IMR-90 (cell line): ENCODE measurements at regions not wholly inside any gene's neighbourhood (a gene's known extent, or its start where the extent isn't known, plus 50 kb on each side); places are given as distances from the start of the nearest gene placed in this dataset.

Experiments used
- ATAC-seq: fragments of 200-7000 bp; cut with Tn5 transposase; 2 replicates; pipeline ENCODE4 v1.9.1; 2020; ENCODE audit warnings: low read depth, mild to moderate bottlenecking, moderate library complexity
- BruUV-seq: library from RNA; stranded (reverse); fragments of 400-500 nt; replicated peaks from 2 replicates; lab custom pipeline; 2021; lab: Mats Ljungman, UMichigan
- CTCF ChIA-PET: fragments of 300-600 bp; formaldehyde crosslinking; extraction: SDS; loops from one replicate; lab custom pipeline; 2021; ENCODE audit warnings: antibody characterized with exemption; lab: Yijun Ruan, JAX
- POLR2A ChIA-PET: fragments of 300-600 bp; sonication (Branson Sonifier 250); formaldehyde crosslinking; loops from one replicate; lab custom pipeline; 2022; ENCODE audit warnings: antibody characterized with exemption; ENCODE audit not compliant: unreplicated experiment; lab: Charles Lee
- DNase-seq: peaks from one replicate; pipeline ENCODE4 v3.0.0; 2013
- H2AFZ ChIP-seq: replicated peaks from 2 replicates; pipeline ENCODE3; 2013; ENCODE audit warnings: low read length, mild to moderate bottlenecking; ENCODE audit not compliant: poor library complexity
- H2AK5ac ChIP-seq: 2 replicates; pipeline ENCODE4 v1.6.1; 2013; ENCODE audit warnings: low read depth, low read length, inconsistent platforms
- H2AK9ac ChIP-seq: replicated peaks from 2 replicates; pipeline ENCODE3; 2013; ENCODE audit warnings: mild to moderate bottlenecking, low read depth, low read length, moderate library complexity; ENCODE audit not compliant: poor library complexity
- H2BK120ac ChIP-seq: 2 replicates; pipeline ENCODE4 v1.6.1; 2013; ENCODE audit warnings: low read depth, low read length, inconsistent platforms
- H2BK15ac ChIP-seq: 3 replicates; pipeline ENCODE4 v1.6.1; 2013; ENCODE audit warnings: low read depth, low read length, inconsistent platforms
- H2BK20ac ChIP-seq: 2 replicates; pipeline ENCODE4 v1.6.1; 2013; ENCODE audit warnings: low read depth, mild to moderate bottlenecking, inconsistent platforms, low read length, moderate library complexity
- H2BK5ac ChIP-seq: 2 replicates; pipeline ENCODE4 v1.6.1; 2013; ENCODE audit warnings: mild to moderate bottlenecking, low read depth, low read length, inconsistent platforms; ENCODE audit not compliant: poor library complexity, severe bottlenecking
- H3K14ac ChIP-seq: replicated peaks from 2 replicates; pipeline ENCODE4 v1.6.1; 2013; ENCODE audit warnings: low read depth, low read length, inconsistent platforms
- H3K18ac ChIP-seq: 2 replicates; pipeline ENCODE4 v1.6.1; 2013; ENCODE audit warnings: low read depth, low read length, control low read depth
- H3K23ac ChIP-seq: 2 replicates; pipeline ENCODE4 v1.6.1; 2013; ENCODE audit warnings: low read depth, low read length, inconsistent platforms
- H3K27ac ChIP-seq: 2 replicates; pipeline ENCODE4 v1.5.1; 2013; ENCODE audit warnings: mild to moderate bottlenecking, control low read depth, low read length; ENCODE audit not compliant: insufficient read depth
- H3K27me3 ChIP-seq: 2 replicates; pipeline ENCODE4 v1.6.1; 2013; ENCODE audit warnings: low read length; ENCODE audit not compliant: control insufficient read depth, insufficient read depth
- H3K36me3 ChIP-seq: 2 replicates; pipeline ENCODE4 v1.6.1; 2013; ENCODE audit warnings: low read length, mixed read lengths; ENCODE audit not compliant: control insufficient read depth, insufficient read depth
- H3K4ac ChIP-seq: 2 replicates; pipeline ENCODE4 v1.6.1; 2013; ENCODE audit warnings: low read depth, low read length, inconsistent platforms
- H3K4me1 ChIP-seq: 2 replicates; pipeline ENCODE4 v1.6.1; 2013; ENCODE audit warnings: low read length, mixed read lengths; ENCODE audit not compliant: control insufficient read depth, insufficient read depth
- H3K4me2 ChIP-seq: 2 replicates; pipeline ENCODE4 v1.6.1; 2013; ENCODE audit warnings: low read depth, mild to moderate bottlenecking, control low read depth, low read length, moderate library complexity
- H3K4me3 ChIP-seq: 2 replicates; pipeline ENCODE4 v1.5.1; 2013; ENCODE audit warnings: low read depth, mild to moderate bottlenecking, control low read depth, low read length, moderate library complexity; ENCODE audit not compliant: insufficient read depth
- H3K56ac ChIP-seq: 2 replicates; pipeline ENCODE4 v1.6.1; 2013; ENCODE audit warnings: low read length, inconsistent platforms; ENCODE audit not compliant: insufficient read depth; ENCODE audit errors: extremely low read depth
- H3K79me1 ChIP-seq, 2 experiments: 2 replicates each; pipeline ENCODE4 v1.6.1; 2013; ENCODE audit warnings: low read length in 2 of 2, inconsistent platforms in 1 of 2, low read depth in 1 of 2
- H3K9ac ChIP-seq: 2 replicates; pipeline ENCODE4 v1.6.1; 2013; ENCODE audit warnings: low read depth, low read length, control low read depth
- H3K9me1 ChIP-seq: 2 replicates; pipeline ENCODE4 v1.6.1; 2013; ENCODE audit warnings: low read length, inconsistent platforms; ENCODE audit not compliant: insufficient read depth
- H3K9me3 ChIP-seq: 2 replicates; pipeline ENCODE4 v1.6.1; 2013; ENCODE audit warnings: low read length; ENCODE audit not compliant: control insufficient read depth, insufficient read depth
- H4K20me1 ChIP-seq: 2 replicates; pipeline ENCODE4 v1.6.1; 2013; ENCODE audit warnings: low read length, inconsistent platforms; ENCODE audit not compliant: insufficient read depth
- H4K5ac ChIP-seq: 2 replicates; pipeline ENCODE4 v1.6.1; 2013; ENCODE audit warnings: mild to moderate bottlenecking, low read depth, low read length, control low read depth
- H4K8ac ChIP-seq, 2 experiments: 2 replicates each; pipeline ENCODE4 v1.6.1; 2013; ENCODE audit warnings: low read depth in 2 of 2, low read length in 2 of 2, control low read depth in 1 of 2, inconsistent platforms in 1 of 2
- H4K91ac ChIP-seq: 2 replicates; pipeline ENCODE4 v1.6.1; 2013; ENCODE audit warnings: low read depth, low read length, inconsistent platforms; ENCODE audit not compliant: insufficient read depth
- CEBPB ChIP-seq: IDR thresholded peaks from 2 replicates; pipeline ENCODE4 v1.6.1; 2012; ENCODE audit warnings: low read depth, low read length, improper control_type of control experiment
- CHD1 ChIP-seq: IDR thresholded peaks from 2 replicates; pipeline ENCODE4 v1.6.1; 2012; ENCODE audit warnings: low read depth, low read length, improper control_type of control experiment
- CTCF ChIP-seq: conservative IDR thresholded peaks from 2 replicates; pipeline ENCODE4 v1.5.1; 2012; ENCODE audit warnings: mild to moderate bottlenecking, low read depth, low read length, improper control_type of control experiment
- ELK1 ChIP-seq: fragments of 150-350 bp; IDR thresholded peaks from 2 replicates; pipeline ENCODE4 v1.6.1; 2016; ENCODE audit warnings: low read depth, mild to moderate bottlenecking, low read length, moderate library complexity, borderline replicate concordance
- FOS ChIP-seq: fragments of 150-350 bp; IDR thresholded peaks from 2 replicates; pipeline ENCODE4 v1.6.1; 2016; ENCODE audit warnings: low read depth, low read length
- MAFK ChIP-seq: IDR thresholded peaks from 2 replicates; pipeline ENCODE4 v1.6.1; 2012; ENCODE audit warnings: low read depth, low read length, improper control_type of control experiment
- MAZ ChIP-seq: IDR thresholded peaks from 2 replicates; pipeline ENCODE4 v1.6.1; 2012; ENCODE audit warnings: low read depth, mild to moderate bottlenecking, low read length, improper control_type of control experiment, moderate library complexity, borderline replicate concordance
- MXI1 ChIP-seq: IDR thresholded peaks from 2 replicates; pipeline ENCODE4 v1.6.1; 2012; ENCODE audit warnings: low read depth, mild to moderate bottlenecking, low read length, moderate library complexity, borderline replicate concordance
- RAD21 ChIP-seq: IDR thresholded peaks from 2 replicates; pipeline ENCODE4 v1.6.1; 2012; ENCODE audit warnings: low read length, improper control_type of control experiment
- RCOR1 ChIP-seq: IDR thresholded peaks from 2 replicates; pipeline ENCODE4 v1.6.1; 2012; ENCODE audit warnings: mild to moderate bottlenecking, low read length, improper control_type of control experiment; ENCODE audit not compliant: insufficient replicate concordance
- SMC3 ChIP-seq: fragments of 150-350 bp; IDR thresholded peaks from 2 replicates; pipeline ENCODE4 v1.6.1; 2016; ENCODE audit warnings: low read depth, mild to moderate bottlenecking, antibody characterized with exemption, low read length, moderate library complexity
- WGBS, 2 experiments: methylation state at CpG; one replicate each; pipeline versions ENCODE4 v1.1.5 to v1.1.7; 2013; ENCODE audit warnings: missing lambda C conversion rate in 2 of 2; ENCODE audit not compliant: insufficient read length in 1 of 2; ENCODE audit errors: extremely low coverage in 2 of 2; 5-methylcytosine and 5-hydroxymethylcytosine counted together
- dilution Hi-C: fragments of 300-500 bp; cut with HindIII; formaldehyde crosslinking; loops from one replicate; pipeline ENCODE4 v1.14.3; 2018; ENCODE audit warnings: low sequenced_read_pairs; ENCODE audit not compliant: unreplicated experiment
- in situ Hi-C: fragments of 300-500 bp; cut with MboI; formaldehyde crosslinking; loops from 3 replicates; pipeline ENCODE4 v1.14.3; 2019; ENCODE audit warnings: low sequenced_read_pairs, inconsistent platforms, mixed read lengths
- intact Hi-C: fragments of 100-400 bp; cut with micrococcal nuclease; formaldehyde crosslinking; loops from 2 replicates; pipeline ENCODE4 v1.10.0; 2022

- Histone ChIP-seq H2BK5ac (no peak overlapping the region), H4K5ac (no peak overlapping the region; the same call in 1 of the 2 replicates), H2AK5ac (no peak overlapping the region), H3K56ac (no peak overlapping the region), H3K18ac (no peak overlapping the region), H3K14ac (no peak overlapping the region), H3K9me1 (no peaks in the 10 kb centered on the region), H2BK20ac (no peak overlapping the region), H3K9me3 (no peaks in the 10 kb centered on the region; the same call in 1 of the 2 replicates), H3K27me3 (peaks cover 4% of the 10 kb centered on the region; the same call in 1 of the 2 replicates), H2BK15ac (no peak overlapping the region), H4K20me1 (no peaks in the 10 kb centered on the region), H3K4me1 (no peaks in the 10 kb centered on the region; the same call in 1 of the 2 replicates), H3K4me3 (no peak overlapping the region), H3K36me3 (no peaks in the 10 kb centered on the region), H3K23ac (no peak overlapping the region), H4K8ac (peak overlapping the region in 1 of 2 experiments; percentile 40; a peak in 2 of 4 replicates), H3K4ac (0 out of 2 replicates have a peak overlapping the region, but pooled peaks have one; percentile 29), H2BK120ac (0 out of 2 replicates have a peak overlapping the region, but pooled peaks have one; percentile 32), H3K79me1 (peaks cover 0 to 3% of the 10 kb centered on the region in 2 experiments; a peak in 1 of 4 replicates), H4K91ac (peak overlapping the region; percentile 15), H3K27ac (no peak overlapping the region), H2AFZ (peak overlapping the region; percentile 53), H2AK9ac (no peak overlapping the region), H3K9ac (no peak overlapping the region), H3K4me2 (no peak overlapping the region; the same call in 1 of the 2 replicates)
- no peak for DNase-seq
- dilution Hi-C loops: no loop called here
- no peak for ATAC-seq
- intact Hi-C loops: no loop called here
- POLR2A ChIA-PET: interaction anchor here (1.0 kb wide), 1 partner anchor 12 kb away, joined by 3 read pairs; no protein-coding TSS in a partner anchor
- BruUV-seq: no TSS peak
- in situ Hi-C loops: no loop called here
- no CpG with 5 or more reads among the region's 14 CpGs for WGBS, 2 experiments
- TF ChIP-seq MAFK (no peak), RCOR1 (no peak), SMC3 (no peak), MXI1 (no peak), ELK1 (no peak), CHD1 (no peak), CEBPB (no peak), RAD21 (no peak), MAZ (no peak), CTCF (no peak), FOS (no peak)
- CTCF ChIA-PET: no interaction called here
Measured at GRCh38 chrX:40177117-40177430, 79.3 kb upstream of the BCOR start.
